PC-9 (cell line): ENCODE measurements at regions not wholly inside any gene's neighbourhood (a gene's known extent, or its start where the extent isn't known, plus 50 kb on each side); places are given as distances from the start of the nearest gene placed in this dataset.
A peak's percentile ranks its signal among the peaks of the same experiment; 100 is the strongest.

Source experiments
- BruUV-seq: library from RNA; stranded (reverse); fragments of 400-500 nt; replicated peaks from 2 replicates; lab custom pipeline; 2021; lab: Mats Ljungman, UMichigan
- CTCF ChIA-PET: fragments of 300-600 bp; sonication (Branson Sonifier 250); formaldehyde crosslinking; loops from one replicate; lab custom pipeline; 2022; ENCODE audit warnings: antibody characterized with exemption; lab: Charles Lee
- POLR2A ChIA-PET: fragments of 300-600 bp; sonication (Branson Sonifier 250); formaldehyde crosslinking; loops from one replicate; lab custom pipeline; 2022; ENCODE audit warnings: antibody characterized with exemption; ENCODE audit not compliant: unreplicated experiment; lab: Charles Lee
- DNase-seq, 2 experiments: peaks; one replicate each; pipeline versions ENCODE4 v3.0.0 to v3.0.0-alpha.2; 2015 to 2022; ENCODE audit warnings: mixed read lengths in 1 of 2
- H2AFZ ChIP-seq: fragments of 200-600 bp; sonication (generic); 2 replicates; pipeline ENCODE4 v1.8.1; 2017; ENCODE audit warnings: antibody characterized with exemption
- H3F3A ChIP-seq: fragments of 200-600 bp; sonication (generic); 2 replicates; pipeline ENCODE4 v1.8.1; 2017; ENCODE audit warnings: antibody characterized with exemption, mild to moderate bottlenecking, low read depth; ENCODE audit not compliant: insufficient read depth
- H3K27ac ChIP-seq: fragments of 200-600 bp; sonication (generic); 2 replicates; pipeline ENCODE4 v1.6.1; 2016; ENCODE audit warnings: mixed run types
- H3K27me3 ChIP-seq: fragments of 200-600 bp; sonication (generic); 2 replicates; pipeline ENCODE4 v1.6.1; 2016; ENCODE audit warnings: low read depth, mixed run types; ENCODE audit not compliant: insufficient read depth
- H3K36me3 ChIP-seq: fragments of 200-600 bp; sonication (generic); 2 replicates; pipeline ENCODE4 v1.6.1; 2016; ENCODE audit warnings: low read depth, mixed run types
- H3K4me1 ChIP-seq: fragments of 200-600 bp; sonication (generic); replicated peaks from 2 replicates; pipeline ENCODE4 v1.6.1; 2016; ENCODE audit warnings: mixed run types; ENCODE audit not compliant: insufficient read depth
- H3K4me2 ChIP-seq: fragments of 200-600 bp; sonication (generic); 2 replicates; pipeline ENCODE4 v1.6.1; 2017; ENCODE audit warnings: mixed run types
- H3K4me3 ChIP-seq: fragments of 200-600 bp; sonication (generic); 2 replicates; pipeline ENCODE4 v1.6.1; 2016; ENCODE audit warnings: mixed run types
- H3K79me2 ChIP-seq: fragments of 200-600 bp; sonication (generic); 2 replicates; pipeline ENCODE4 v1.6.1; 2017; ENCODE audit warnings: low read depth, mixed run types
- H3K9me2 ChIP-seq: fragments of 200-600 bp; sonication (generic); 2 replicates; pipeline ENCODE4 v1.8.1; 2017; ENCODE audit warnings: mild to moderate bottlenecking; ENCODE audit not compliant: insufficient read depth
- H3K9me3 ChIP-seq: fragments of 200-600 bp; sonication (generic); 2 replicates; pipeline ENCODE4 v1.8.1; 2016; ENCODE audit warnings: low read depth; ENCODE audit not compliant: insufficient read depth
- H4K20me1 ChIP-seq: fragments of 200-600 bp; sonication (generic); 2 replicates; pipeline ENCODE4 v1.8.1; 2017; ENCODE audit not compliant: insufficient read depth
- CTCF ChIP-seq: fragments of 200-600 bp; sonication (generic); conservative IDR thresholded peaks from 2 replicates; pipeline ENCODE4 v1.6.1; 2017; ENCODE audit warnings: mixed run types, antibody characterized with exemption, mild to moderate bottlenecking, moderate library complexity
- EZH2 ChIP-seq: fragments of 200-600 bp; sonication (generic); IDR thresholded peaks from 2 replicates; pipeline ENCODE4 v1.8.0; 2017; ENCODE audit warnings: antibody characterized with exemption, low read depth
- intact Hi-C: fragments of 100-400 bp; cut with micrococcal nuclease; formaldehyde crosslinking; loops from one replicate; pipeline ENCODE4 v1.10.0; 2022; ENCODE audit not compliant: unreplicated experiment

DNA sequence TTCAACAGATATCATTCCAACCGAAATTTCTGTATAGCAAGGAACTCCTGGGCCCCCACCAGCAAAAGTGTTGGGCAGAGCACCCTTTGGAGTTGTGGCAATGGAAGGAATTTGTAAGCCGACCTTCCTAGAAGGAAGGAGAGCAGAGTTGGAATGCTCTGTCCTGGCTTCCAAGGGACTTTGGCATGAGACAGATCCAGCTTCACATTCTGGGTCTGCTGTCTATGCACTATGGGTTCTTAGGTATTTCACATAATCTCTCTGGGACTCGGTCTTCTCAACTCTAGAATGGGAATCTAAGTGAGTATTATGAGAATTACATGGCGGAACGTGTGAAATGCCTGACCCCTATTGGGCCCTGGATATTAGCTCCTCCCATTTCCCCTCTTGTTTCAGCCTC is 63.2 kb upstream of the MARCHF10 start:
- H3K4me3 ChIP-seq = no peak overlapping the region
- DNase-seq = no peak
- H3K27me3 ChIP-seq = no peaks in the 10 kb centered on the region
- BruUV-seq = no TSS peak
- peaks cover 11% of the 10 kb centered on the region for H3F3A ChIP-seq
- H3K27ac ChIP-seq = no peak overlapping the region
- no peaks in the 10 kb centered on the region for H3K36me3 ChIP-seq
- ChIA-PET CTCF (no interaction called here), POLR2A (interaction anchor here (0.5 kb wide), 1 partner anchor 332 kb away, joined by 3 read pairs; no protein-coding TSS in a partner anchor)
- no peak overlapping the region for H2AFZ ChIP-seq
- intact Hi-C loops = no loop called here
- peaks cover 19% of the 10 kb centered on the region for H3K4me1 ChIP-seq
- no peaks in the 10 kb centered on the region for H3K9me3 ChIP-seq
- TF ChIP-seq CTCF (no peak), EZH2 (no peak)
- H3K79me2 ChIP-seq = no peaks in the 10 kb centered on the region
- H3K9me2 ChIP-seq = no peaks in the 10 kb centered on the region
- no peak overlapping the region for H3K4me2 ChIP-seq
- no peaks in the 10 kb centered on the region for H4K20me1 ChIP-seq

- H3K9me3 ChIP-seq = no peaks in the 10 kb centered on the region
- peaks cover 12% of the 10 kb centered on the region for H3K4me1 ChIP-seq
- H3F3A ChIP-seq = peaks cover 4% of the 10 kb centered on the region; the same call in 1 of the 2 replicates
- intact Hi-C loops = no loop called here
- H3K4me3 ChIP-seq = no peak overlapping the region
- H3K27ac ChIP-seq = no peak overlapping the region
- H3K27me3 ChIP-seq = no peaks in the 10 kb centered on the region
- ChIA-PET POLR2A (no interaction called here), CTCF (no interaction called here)
- no peaks in the 10 kb centered on the region for H3K36me3 ChIP-seq
- no peaks in the 10 kb centered on the region for H4K20me1 ChIP-seq
- no TSS peak for BruUV-seq
- no peak for DNase-seq
- TF ChIP-seq CTCF (no peak), EZH2 (no peak)
- H3K79me2 ChIP-seq = no peaks in the 10 kb centered on the region
- no peaks in the 10 kb centered on the region for H3K9me2 ChIP-seq
- H3K4me2 ChIP-seq = no peak overlapping the region
- H2AFZ ChIP-seq = no peak overlapping the region
Measured at GRCh38 chr17:62870552-62870971, 62.4 kb upstream of the MARCHF10 start.

DNA sequence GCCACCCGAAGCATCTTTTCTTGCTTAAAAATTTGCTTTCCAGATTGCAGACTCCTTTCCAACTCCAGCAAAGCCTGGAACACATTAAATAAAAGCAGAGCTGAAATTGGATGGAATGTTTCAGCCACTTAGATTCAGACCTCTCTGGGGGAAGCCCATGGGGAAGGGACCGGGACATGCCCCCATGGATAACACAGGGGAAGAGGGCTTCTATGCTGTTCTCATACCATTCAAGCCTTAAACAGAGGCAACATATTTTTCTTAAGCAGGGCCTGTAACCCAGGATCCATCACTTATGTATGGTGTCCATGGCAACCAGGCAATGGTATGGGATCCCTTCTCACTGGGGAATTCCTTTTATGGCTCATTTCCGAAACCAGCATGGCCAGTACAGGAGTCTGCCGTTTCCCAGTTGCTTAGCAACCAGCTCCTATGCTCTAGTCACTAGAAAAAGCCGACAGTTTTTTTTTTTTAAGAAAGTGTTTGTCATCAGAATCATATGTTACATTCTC is 62.0 kb upstream of the MARCHF10 start:
- ChIA-PET POLR2A (no interaction called here), CTCF (no interaction called here)
- no peaks in the 10 kb centered on the region for H3K9me2 ChIP-seq
- peaks cover 7% of the 10 kb centered on the region for H3K4me1 ChIP-seq
- no peaks in the 10 kb centered on the region for H3K36me3 ChIP-seq
- no peaks in the 10 kb centered on the region for H3K9me3 ChIP-seq
- H3K4me3 ChIP-seq = no peak overlapping the region
- TF ChIP-seq CTCF (no peak), EZH2 (no peak)
- H3F3A ChIP-seq = peaks cover under 1% of the 10 kb centered on the region; the same call in 1 of the 2 replicates
- no TSS peak for BruUV-seq
- no peak overlapping the region for H2AFZ ChIP-seq
- peak; percentile 25 to 72 for DNase-seq
- no peak overlapping the region for H3K27ac ChIP-seq
- no peaks in the 10 kb centered on the region for H4K20me1 ChIP-seq
- H3K27me3 ChIP-seq = no peaks in the 10 kb centered on the region
- H3K4me2 ChIP-seq = no peak overlapping the region
- no peaks in the 10 kb centered on the region for H3K79me2 ChIP-seq
- intact Hi-C loops = no loop called here
